ENCODE measurements at regions not wholly inside any gene's neighbourhood (a gene's known extent, or its start where the extent isn't known, plus 50 kb on each side); places are given as distances from the start of the nearest gene placed in this dataset.

GRCh38 chr13:65917731-65918130 is 1312.4 kb downstream of the PCDH9 start:
- WGBS (ENCODE audit: extremely low coverage, insufficient coverage, insufficient read length): no CpG with 5 or more reads among the region's 3 CpGs
- Histone ChIP-seq H3K4ac (ENCODE audit: low read depth, low read length) (no peak overlapping the region), H2AK5ac (ENCODE audit: low read length) (no peak overlapping the region), H4K91ac (ENCODE audit: low read depth, low read length) (no peak overlapping the region), H2BK120ac (ENCODE audit: insufficient read depth, low read length, poor library complexity) (no peak overlapping the region), H3K79me2 (ENCODE audit: control insufficient read depth, insufficient read depth, low read length, poor library complexity) (no peaks in the 10 kb centered on the region), H2BK12ac (ENCODE audit: low read length) (no peak overlapping the region), H3K4me3 (ENCODE audit: low read depth, low read length) (no peak overlapping the region), H3K14ac (ENCODE audit: low read length) (no peak overlapping the region), H3K79me1 (ENCODE audit: low read length) (no peaks in the 10 kb centered on the region), H3K36me3 (ENCODE audit: control insufficient read depth in 1 of 2, insufficient read depth in 2 of 2, low read length in 2 of 2) (no peaks in the 10 kb centered on the region), H3K27ac (ENCODE audit: low read depth, low read length) (no peak overlapping the region), H3K27me3 (ENCODE audit: insufficient read depth, low read length) (no peaks in the 10 kb centered on the region), H4K8ac (ENCODE audit: low read depth, low read length) (no peak overlapping the region), H3K9me3 (ENCODE audit: insufficient read depth, low read depth, low read length) (no peaks in the 10 kb centered on the region), H3K18ac (ENCODE audit: low read length) (no peak overlapping the region), H3K23ac (ENCODE audit: low read length) (no peak overlapping the region), H2BK5ac (ENCODE audit: low read depth, low read length, poor library complexity) (no peak overlapping the region), H3K4me2 (ENCODE audit: low read length) (no peak overlapping the region), H3K4me1 (ENCODE audit: control insufficient read depth in 1 of 2, insufficient read depth in 2 of 2, low read length in 2 of 2) (no peaks in the 10 kb centered on the region), H2AFZ (ENCODE audit: insufficient read depth, low read length, poor library complexity) (no peak overlapping the region), H3K9ac (ENCODE audit: low read length) (no peak overlapping the region), H4K12ac (ENCODE audit: low read depth, low read length) (no peak overlapping the region)
- no peak for DNase-seq

- no peak overlapping the region for H2BK5ac ChIP-seq (ENCODE audit: low read depth, low read length, poor library complexity)
These were observed 1314.9 kb downstream of the PCDH9 start for GRCh38 chr13:65915195-65915594.

GRCh38 chr13:65914716-65915115 is 1315.4 kb downstream of the PCDH9 start:
- H3K23ac ChIP-seq (ENCODE audit: low read length): no peak overlapping the region
- H3K4ac ChIP-seq (ENCODE audit: low read depth, low read length): no peak overlapping the region
- no peak overlapping the region for H4K91ac ChIP-seq (ENCODE audit: low read depth, low read length)
- no peak overlapping the region for H3K4me2 ChIP-seq (ENCODE audit: low read length)
- no peaks in the 10 kb centered on the region for H3K4me1 ChIP-seq (ENCODE audit: control insufficient read depth in 1 of 2, insufficient read depth in 2 of 2, low read length in 2 of 2)
- H2BK12ac ChIP-seq (ENCODE audit: low read length): no peak overlapping the region
- no peak overlapping the region for H2AFZ ChIP-seq (ENCODE audit: insufficient read depth, low read length, poor library complexity)
- no peak overlapping the region for H2BK120ac ChIP-seq (ENCODE audit: insufficient read depth, low read length, poor library complexity)
- no peaks in the 10 kb centered on the region for H3K79me2 ChIP-seq (ENCODE audit: control insufficient read depth, insufficient read depth, low read length, poor library complexity)
- H3K27ac ChIP-seq (ENCODE audit: low read depth, low read length): no peak overlapping the region
- H3K9me3 ChIP-seq (ENCODE audit: insufficient read depth, low read depth, low read length): no peaks in the 10 kb centered on the region
- H3K4me3 ChIP-seq (ENCODE audit: low read depth, low read length): no peak overlapping the region
- H3K27me3 ChIP-seq (ENCODE audit: insufficient read depth, low read length): no peaks in the 10 kb centered on the region
- no peak for DNase-seq
- no peak overlapping the region for H4K8ac ChIP-seq (ENCODE audit: low read depth, low read length)
- no peak overlapping the region for H4K12ac ChIP-seq (ENCODE audit: low read depth, low read length)
- H3K9ac ChIP-seq (ENCODE audit: low read length): no peak overlapping the region
- H2BK5ac ChIP-seq (ENCODE audit: low read depth, low read length, poor library complexity): no peak overlapping the region
- H2AK5ac ChIP-seq (ENCODE audit: low read length): no peak overlapping the region
- no CpG with 5 or more reads among the region's 1 CpG for WGBS (ENCODE audit: extremely low coverage, insufficient coverage, insufficient read length)
- no peak overlapping the region for H3K18ac ChIP-seq (ENCODE audit: low read length)
- H3K79me1 ChIP-seq (ENCODE audit: low read length): no peaks in the 10 kb centered on the region
- H3K36me3 ChIP-seq (ENCODE audit: control insufficient read depth in 1 of 2, insufficient read depth in 2 of 2, low read length in 2 of 2): no peaks in the 10 kb centered on the region
- H3K14ac ChIP-seq (ENCODE audit: low read length): no peak overlapping the region

More at GRCh38 chr13:65915195-65915594, 1314.9 kb downstream of the PCDH9 start:
- H3K79me2 ChIP-seq (ENCODE audit: control insufficient read depth, insufficient read depth, low read length, poor library complexity): no peaks in the 10 kb centered on the region
- H3K4me2 ChIP-seq (ENCODE audit: low read length): no peak overlapping the region
- no peak overlapping the region for H3K4ac ChIP-seq (ENCODE audit: low read depth, low read length)
- H3K9me3 ChIP-seq (ENCODE audit: insufficient read depth, low read depth, low read length): no peaks in the 10 kb centered on the region
- no peak overlapping the region for H4K91ac ChIP-seq (ENCODE audit: low read depth, low read length)
- no peak overlapping the region for H2BK12ac ChIP-seq (ENCODE audit: low read length)
- no peak overlapping the region for H2AFZ ChIP-seq (ENCODE audit: insufficient read depth, low read length, poor library complexity)
- H3K14ac ChIP-seq (ENCODE audit: low read length): no peak overlapping the region
- H4K12ac ChIP-seq (ENCODE audit: low read depth, low read length): no peak overlapping the region
- H3K27ac ChIP-seq (ENCODE audit: low read depth, low read length): no peak overlapping the region
- no peaks in the 10 kb centered on the region for H3K4me1 ChIP-seq (ENCODE audit: control insufficient read depth in 1 of 2, insufficient read depth in 2 of 2, low read length in 2 of 2)
- no peak overlapping the region for H3K23ac ChIP-seq (ENCODE audit: low read length)
- H3K27me3 ChIP-seq (ENCODE audit: insufficient read depth, low read length): no peaks in the 10 kb centered on the region
- H3K4me3 ChIP-seq (ENCODE audit: low read depth, low read length): no peak overlapping the region
- DNase-seq: no peak
- WGBS (ENCODE audit: extremely low coverage, insufficient coverage, insufficient read length): no CpG with 5 or more reads among the region's 1 CpG
- H3K79me1 ChIP-seq (ENCODE audit: low read length): no peaks in the 10 kb centered on the region
- H2AK5ac ChIP-seq (ENCODE audit: low read length): no peak overlapping the region
- no peaks in the 10 kb centered on the region for H3K36me3 ChIP-seq (ENCODE audit: control insufficient read depth in 1 of 2, insufficient read depth in 2 of 2, low read length in 2 of 2)
- H2BK120ac ChIP-seq (ENCODE audit: insufficient read depth, low read length, poor library complexity): no peak overlapping the region
- H3K18ac ChIP-seq (ENCODE audit: low read length): no peak overlapping the region
- no peak overlapping the region for H3K9ac ChIP-seq (ENCODE audit: low read length)
- H4K8ac ChIP-seq (ENCODE audit: low read depth, low read length): no peak overlapping the region

GRCh38 chr13:65913173-65913572 is 1317.0 kb downstream of the PCDH9 start:
- Histone ChIP-seq H3K27me3 (ENCODE audit: insufficient read depth, low read length) (no peaks in the 10 kb centered on the region), H2BK12ac (ENCODE audit: low read length) (no peak overlapping the region), H2AK5ac (ENCODE audit: low read length) (no peak overlapping the region), H2AFZ (ENCODE audit: insufficient read depth, low read length, poor library complexity) (no peak overlapping the region), H4K12ac (ENCODE audit: low read depth, low read length) (no peak overlapping the region), H2BK120ac (ENCODE audit: insufficient read depth, low read length, poor library complexity) (no peak overlapping the region), H3K4me3 (ENCODE audit: low read depth, low read length) (no peak overlapping the region), H3K79me1 (ENCODE audit: low read length) (no peaks in the 10 kb centered on the region), H3K23ac (ENCODE audit: low read length) (no peak overlapping the region), H3K36me3 (ENCODE audit: control insufficient read depth in 1 of 2, insufficient read depth in 2 of 2, low read length in 2 of 2) (no peaks in the 10 kb centered on the region), H3K79me2 (ENCODE audit: control insufficient read depth, insufficient read depth, low read length, poor library complexity) (no peaks in the 10 kb centered on the region), H3K14ac (ENCODE audit: low read length) (no peak overlapping the region), H3K4me1 (ENCODE audit: control insufficient read depth in 1 of 2, insufficient read depth in 2 of 2, low read length in 2 of 2) (no peaks in the 10 kb centered on the region), H3K9ac (ENCODE audit: low read length) (no peak overlapping the region), H3K9me3 (ENCODE audit: insufficient read depth, low read depth, low read length) (no peaks in the 10 kb centered on the region), H3K4ac (ENCODE audit: low read depth, low read length) (no peak overlapping the region), H3K18ac (ENCODE audit: low read length) (no peak overlapping the region), H4K91ac (ENCODE audit: low read depth, low read length) (no peak overlapping the region), H4K8ac (ENCODE audit: low read depth, low read length) (no peak overlapping the region), H2BK5ac (ENCODE audit: low read depth, low read length, poor library complexity) (no peak overlapping the region), H3K27ac (ENCODE audit: low read depth, low read length) (no peak overlapping the region), H3K4me2 (ENCODE audit: low read length) (no peak overlapping the region)
- no CpG with 5 or more reads among the region's 2 CpGs for WGBS (ENCODE audit: extremely low coverage, insufficient coverage, insufficient read length)
- peak in 1 of 2 donors; percentile 1 for DNase-seq
